ENCODE measurements at regions not wholly inside any gene's neighbourhood (a gene's known extent, or its start where the extent isn't known, plus 50 kb on each side); places are given as distances from the start of the nearest gene placed in this dataset.

DNA sequence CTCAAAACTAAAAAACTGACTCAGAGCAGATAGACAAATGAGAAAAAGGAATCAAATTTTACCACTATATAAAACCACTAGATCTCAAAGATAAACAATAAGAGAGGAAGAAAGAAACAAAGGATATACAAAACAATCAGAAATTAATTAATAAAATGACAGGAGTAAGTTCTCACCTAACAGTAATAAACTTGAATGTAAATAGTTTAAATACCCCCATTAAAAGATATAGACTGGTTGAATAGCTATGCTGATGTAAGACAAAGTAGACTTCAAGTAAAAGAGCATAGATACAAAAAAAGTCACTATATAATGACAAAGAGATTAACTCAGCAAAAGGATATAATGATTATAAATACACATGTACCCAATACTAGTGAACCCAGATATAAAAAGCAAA is 72.3 kb upstream of the GNAZ start:
- DNase-seq (ENCODE audit: insufficient read length, low spot score) (no peak), FAIRE-seq (no peak)
- TF ChIP-seq, protein P1, sequence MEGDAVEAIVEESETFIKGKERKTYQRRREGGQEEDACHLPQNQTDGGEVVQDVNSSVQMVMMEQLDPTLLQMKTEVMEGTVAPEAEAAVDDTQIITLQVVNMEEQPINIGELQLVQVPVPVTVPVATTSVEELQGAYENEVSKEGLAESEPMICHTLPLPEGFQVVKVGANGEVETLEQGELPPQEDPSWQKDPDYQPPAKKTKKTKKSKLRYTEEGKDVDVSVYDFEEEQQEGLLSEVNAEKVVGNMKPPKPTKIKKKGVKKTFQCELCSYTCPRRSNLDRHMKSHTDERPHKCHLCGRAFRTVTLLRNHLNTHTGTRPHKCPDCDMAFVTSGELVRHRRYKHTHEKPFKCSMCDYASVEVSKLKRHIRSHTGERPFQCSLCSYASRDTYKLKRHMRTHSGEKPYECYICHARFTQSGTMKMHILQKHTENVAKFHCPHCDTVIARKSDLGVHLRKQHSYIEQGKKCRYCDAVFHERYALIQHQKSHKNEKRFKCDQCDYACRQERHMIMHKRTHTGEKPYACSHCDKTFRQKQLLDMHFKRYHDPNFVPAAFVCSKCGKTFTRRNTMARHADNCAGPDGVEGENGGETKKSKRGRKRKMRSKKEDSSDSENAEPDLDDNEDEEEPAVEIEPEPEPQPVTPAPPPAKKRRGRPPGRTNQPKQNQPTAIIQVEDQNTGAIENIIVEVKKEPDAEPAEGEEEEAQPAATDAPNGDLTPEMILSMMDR (IDR thresholded peaks at IDR 0.05; ENCODE audit: insufficient read depth, missing control alignments): no peak

DNA sequence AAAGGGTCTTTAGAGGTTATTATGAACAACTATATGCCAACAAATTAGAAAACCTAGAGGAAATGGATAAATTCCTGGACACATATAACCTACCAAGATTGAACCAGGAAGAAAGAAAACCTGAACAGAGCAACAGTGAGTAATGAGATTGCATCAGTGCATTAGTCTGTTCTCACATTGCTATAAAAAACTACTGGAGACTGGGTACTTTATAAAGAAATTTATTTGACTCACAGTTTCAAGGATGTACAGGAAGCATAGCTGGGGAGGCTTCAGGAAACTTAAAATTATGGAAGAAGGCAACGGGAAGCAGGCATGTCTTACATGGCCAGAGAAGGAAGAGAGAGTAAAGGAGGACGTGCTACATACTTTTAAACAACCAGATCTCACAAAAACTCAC is 70.8 kb upstream of the GNAZ start:
- DNase-seq (ENCODE audit: insufficient read length, low spot score) (no peak), FAIRE-seq (no peak)
- TF ChIP-seq, protein P1 (IDR thresholded peaks at IDR 0.05; ENCODE audit: insufficient read depth, missing control alignments): no peak

DNA sequence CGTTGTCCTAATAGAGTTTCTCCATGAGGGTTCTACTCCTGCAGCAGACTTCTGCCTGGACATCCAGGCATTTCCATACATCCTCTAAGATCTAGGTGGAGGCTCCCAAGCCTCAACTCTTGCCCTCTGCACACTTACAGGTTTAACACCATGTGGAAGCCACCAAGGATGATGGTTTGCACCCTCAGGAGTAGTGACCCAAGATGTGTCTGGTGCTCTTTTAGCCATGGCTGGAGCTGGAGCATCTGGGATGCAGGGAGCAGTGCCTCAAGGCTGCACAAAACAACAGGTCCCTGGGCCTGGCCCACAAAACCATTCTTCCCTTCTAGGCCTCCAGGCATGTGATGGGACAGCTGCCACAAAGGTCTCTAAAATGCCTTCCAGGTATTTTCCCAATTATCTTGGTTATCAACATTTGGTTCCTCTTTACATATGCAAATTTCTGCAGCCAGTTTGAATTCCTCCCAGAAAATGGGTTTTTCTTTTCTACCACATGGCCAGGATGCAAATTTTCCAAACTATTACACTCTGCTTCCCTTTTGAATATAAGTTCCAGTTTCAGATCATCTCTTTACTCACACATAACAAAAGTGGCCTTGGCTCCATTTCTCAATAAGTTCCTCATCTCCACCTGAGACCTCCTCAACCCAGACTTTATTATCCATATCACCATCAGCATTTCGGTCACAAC is 69.5 kb upstream of the GNAZ start:
- no peak for FAIRE-seq
- DNase-seq (ENCODE audit: insufficient read length, low spot score): no peak
- TF ChIP-seq, protein P1 (IDR thresholded peaks at IDR 0.05; ENCODE audit: insufficient read depth, missing control alignments): no peak

DNA sequence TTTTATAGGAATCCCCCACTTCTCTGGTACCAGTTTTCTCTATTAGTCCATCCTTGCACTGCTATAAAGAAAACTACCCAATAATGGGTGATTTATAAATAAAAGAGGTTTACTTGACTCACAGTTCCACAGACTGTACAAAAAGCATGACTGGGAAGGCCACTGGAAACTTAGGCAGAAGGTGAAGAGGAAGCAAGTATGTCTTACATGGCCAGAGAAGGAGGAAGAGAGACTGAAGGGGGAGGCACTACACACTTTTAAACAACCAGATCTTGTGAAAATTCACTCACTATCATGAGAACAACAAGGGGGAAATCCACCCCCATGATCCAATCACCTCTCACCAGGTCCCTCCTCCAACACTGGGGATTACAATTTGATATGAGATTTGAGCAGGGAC is 68.9 kb upstream of the GNAZ start:
- TF ChIP-seq, protein P1 (IDR thresholded peaks at IDR 0.05; ENCODE audit: insufficient read depth, missing control alignments): no peak
- DNase-seq (ENCODE audit: insufficient read length, low spot score) (no peak), FAIRE-seq (no peak)

DNA sequence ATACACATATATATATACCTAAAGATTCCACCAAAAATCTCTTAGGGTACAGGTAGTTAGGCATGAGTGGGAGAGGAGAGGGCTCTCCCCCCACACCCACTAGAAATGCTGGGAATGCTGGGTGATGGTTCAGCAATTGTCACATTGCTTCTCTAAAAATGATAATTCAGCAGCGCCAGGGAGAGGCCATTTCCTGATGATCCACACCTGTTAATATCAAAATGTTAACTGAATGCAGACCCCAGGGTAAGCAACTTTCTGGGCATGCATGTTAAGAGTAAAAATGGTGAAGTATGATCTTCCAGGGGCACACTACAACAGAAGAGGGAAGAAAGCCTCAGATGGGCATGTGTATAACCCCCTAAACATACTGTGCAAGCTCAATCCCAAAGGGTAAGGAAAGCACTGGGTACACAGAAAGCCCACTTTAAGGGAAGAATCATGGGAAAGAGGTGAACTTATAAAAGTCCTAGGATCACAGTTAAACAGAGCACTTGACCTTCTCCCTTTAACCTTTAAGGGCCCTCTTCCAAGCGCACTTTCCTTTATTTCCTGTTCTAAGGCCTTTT is 67.6 kb upstream of the GNAZ start:
- DNase-seq (ENCODE audit: insufficient read length, low spot score) (no peak), FAIRE-seq (no peak)
- TF ChIP-seq, protein P1 (IDR thresholded peaks at IDR 0.05; ENCODE audit: insufficient read depth, missing control alignments): no peak

DNA sequence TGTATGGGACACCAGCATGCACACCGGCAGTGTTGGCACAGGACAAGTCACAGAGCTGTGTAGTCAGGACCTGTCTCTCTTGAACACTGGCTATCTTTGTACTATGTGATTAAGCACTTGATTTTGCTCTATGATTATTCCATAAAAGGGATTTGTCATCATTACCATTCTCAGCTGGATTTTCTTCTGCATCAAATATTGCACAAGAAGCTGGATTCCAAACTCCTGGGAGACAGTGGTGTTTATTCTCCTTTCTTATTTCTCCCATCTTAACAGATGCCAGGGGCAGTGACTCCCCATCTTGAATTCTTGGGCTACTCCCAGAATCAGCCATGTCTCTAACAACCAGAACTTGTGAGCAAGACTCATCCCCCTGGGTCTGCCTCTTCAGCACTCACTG is 62.5 kb upstream of the GNAZ start:
- TF ChIP-seq, protein P1 (IDR thresholded peaks at IDR 0.05; ENCODE audit: insufficient read depth, missing control alignments): no peak
- FAIRE-seq: no peak
- DNase-seq (ENCODE audit: insufficient read length, low spot score): no peak

DNA sequence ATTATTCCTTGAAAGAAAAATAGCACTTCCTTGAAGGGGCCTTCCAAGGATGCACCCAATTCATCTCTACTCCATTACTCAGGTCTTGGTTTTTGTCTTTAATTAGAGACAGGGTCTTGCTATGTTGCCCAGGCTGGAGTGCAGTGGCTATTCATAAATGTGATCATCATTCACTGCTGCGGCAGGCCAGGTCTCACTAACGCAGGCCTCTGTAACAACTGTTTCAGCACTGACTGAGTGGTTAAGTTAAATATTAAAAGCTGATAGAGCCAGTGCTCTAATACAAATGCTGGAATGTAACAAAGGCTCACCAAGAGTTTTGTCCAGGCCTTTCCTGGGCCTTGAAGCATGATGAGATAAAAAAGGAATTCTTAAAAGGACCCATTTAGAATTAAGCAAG is 61.4 kb upstream of the GNAZ start:
- TF ChIP-seq, protein P1 (IDR thresholded peaks at IDR 0.05; ENCODE audit: insufficient read depth, missing control alignments): no peak
- FAIRE-seq (no peak), DNase-seq (ENCODE audit: insufficient read length, low spot score) (no peak)
